ENCODE measurements at regions not wholly inside any gene's neighbourhood (a gene's known extent, or its start where the extent isn't known, plus 50 kb on each side); places are given as distances from the start of the nearest gene placed in this dataset.

- TF ChIP-seq CTCF (IDR thresholded peaks at IDR 0.05; ENCODE audit: insufficient read depth, low read depth, low read length), result no peak
- TF ChIP-seq EZH2 (IDR thresholded peaks at IDR 0.05; ENCODE audit: insufficient read depth, low read length), result no peak
These were observed 2339.5 kb downstream of the TP53TG3F start for GRCh38 chr16:35798885-35799426.

All from astrocyte (in vitro differentiated cells and primary cell).